GM19468 (cell line): ENCODE measurements at regions not wholly inside any gene's neighbourhood (a gene's known extent, or its start where the extent isn't known, plus 50 kb on each side); places are given as distances from the start of the nearest gene placed in this dataset.

Source experiments
- ATAC-seq: cut with Tn5 transposase; IDR thresholded peaks from one replicate; pipeline ENCODE4 v1.9.1; 2021; ENCODE audit warnings: mild to moderate bottlenecking, moderate library complexity, moderate number of reproducible peaks; ENCODE audit not compliant: unreplicated experiment; ENCODE audit errors: extremely low read depth

DNA sequence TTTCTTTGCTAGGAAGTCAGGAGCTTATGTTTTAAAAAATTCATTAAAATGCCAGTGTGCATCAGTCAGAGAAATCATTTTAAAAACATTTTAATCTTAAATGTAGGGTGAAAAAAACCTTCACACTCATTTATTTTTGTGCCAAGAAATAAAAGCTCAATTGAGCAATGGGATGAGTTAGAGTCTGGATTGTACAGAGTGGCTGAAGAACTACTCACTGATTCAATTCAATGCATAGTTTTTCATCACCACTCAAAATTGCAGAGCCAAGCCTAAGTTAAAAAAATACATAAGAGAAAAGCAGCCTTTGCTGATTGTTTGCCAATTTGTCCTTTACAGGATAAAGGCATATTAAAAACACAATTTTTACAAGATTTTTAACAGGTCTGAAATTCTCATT lies 168.2 kb upstream of the DMRTA1 start:
- no peak for ATAC-seq

GRCh38 chr9:22279636-22280035 lies 167.0 kb upstream of the DMRTA1 start:
- ATAC-seq, result no peak

- no peak for ATAC-seq
Observed at GRCh38 chr9:22285066-22285465, 161.6 kb upstream of the DMRTA1 start.

- ATAC-seq, result no peak
Observed at GRCh38 chr9:22286661-22287060, 160.0 kb upstream of the DMRTA1 start.

GRCh38 chr9:22288661-22289060 lies 158.0 kb upstream of the DMRTA1 start:
- no peak for ATAC-seq

DNA sequence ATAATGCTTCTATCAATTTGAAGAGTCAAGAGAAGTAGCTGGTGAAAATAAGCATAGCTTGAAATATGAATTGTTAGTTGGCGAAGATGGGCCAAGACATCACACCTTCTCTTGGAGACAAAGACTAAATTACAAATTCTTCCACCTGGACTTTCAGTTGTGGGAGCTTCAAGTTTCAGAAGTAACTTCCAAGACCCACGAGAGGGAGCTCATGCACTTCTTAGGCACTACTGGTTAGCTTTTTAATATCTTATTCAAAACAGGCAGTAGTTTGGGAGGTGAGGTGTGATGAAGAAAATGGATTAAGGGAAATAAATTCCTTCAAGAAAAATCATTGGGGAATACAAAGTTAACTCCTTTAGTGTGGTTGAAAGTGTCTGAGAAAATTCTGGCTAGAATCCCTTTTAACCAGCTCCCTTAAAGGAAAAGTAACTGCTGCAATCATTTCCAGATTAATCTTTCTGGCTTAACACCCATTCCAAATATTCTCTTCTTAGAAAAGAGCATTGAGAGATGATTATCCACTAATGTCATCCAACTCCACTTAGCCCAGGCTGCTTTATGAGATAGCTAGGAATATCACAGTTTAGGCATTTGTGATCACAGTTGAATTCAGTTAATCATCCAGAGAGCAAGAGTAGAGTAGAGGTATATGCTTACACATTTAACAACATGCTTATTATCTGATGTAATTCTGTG lies 139.5 kb upstream of the DMRTA1 start:
- no peak for ATAC-seq

GRCh38 chr9:22308177-22308576 lies 138.4 kb upstream of the DMRTA1 start:
- ATAC-seq, result no peak

- no peak for ATAC-seq
Observed at GRCh38 chr9:22316645-22317044, 130.0 kb upstream of the DMRTA1 start.

DNA sequence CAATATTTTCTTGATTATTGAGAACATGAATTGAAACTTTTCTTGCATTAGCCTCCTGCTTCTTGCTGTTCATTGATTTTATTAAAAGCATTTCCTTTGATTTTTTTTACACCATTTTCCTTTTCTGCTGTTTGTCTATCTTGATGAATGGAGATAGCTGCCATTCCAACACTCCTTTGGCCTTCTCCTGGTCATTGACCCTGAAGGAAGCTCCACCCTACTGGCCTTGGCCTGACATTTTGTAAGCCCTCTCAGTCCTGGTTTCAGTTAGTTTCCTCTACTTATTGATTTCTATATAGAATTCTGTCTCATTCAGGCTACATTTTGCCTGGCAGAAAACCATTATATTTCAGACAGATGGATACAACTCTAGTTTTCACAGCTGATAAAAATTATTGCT lies 115.1 kb upstream of the DMRTA1 start:
- no peak for ATAC-seq

- no peak for ATAC-seq
Observed at GRCh38 chr9:22332202-22332601, 114.4 kb upstream of the DMRTA1 start.

GRCh38 chr9:22337261-22337660 lies 109.4 kb upstream of the DMRTA1 start:
- ATAC-seq, result no peak

- no peak for ATAC-seq
Observed at GRCh38 chr9:22342491-22343217, 104.0 kb upstream of the DMRTA1 start.

DNA sequence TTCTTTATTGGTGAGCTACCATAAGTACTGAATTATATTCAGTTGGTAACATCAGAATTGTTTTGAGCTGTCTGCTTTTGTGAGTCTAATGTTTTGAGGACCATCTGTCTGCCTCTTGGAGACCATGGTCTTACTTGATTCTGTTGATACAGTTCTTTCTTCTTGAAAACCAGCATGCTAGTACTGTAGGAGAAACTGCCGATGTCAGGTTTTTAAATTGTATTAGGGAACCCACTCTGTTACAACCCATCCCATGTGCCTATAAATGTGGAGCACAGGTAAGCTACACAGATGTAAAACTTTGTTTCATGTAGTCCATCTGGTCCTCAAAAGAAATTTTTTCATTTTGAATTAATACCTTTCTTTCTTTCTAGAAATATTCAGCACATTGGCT lies 103.4 kb upstream of the DMRTA1 start:
- no peak for ATAC-seq

DNA sequence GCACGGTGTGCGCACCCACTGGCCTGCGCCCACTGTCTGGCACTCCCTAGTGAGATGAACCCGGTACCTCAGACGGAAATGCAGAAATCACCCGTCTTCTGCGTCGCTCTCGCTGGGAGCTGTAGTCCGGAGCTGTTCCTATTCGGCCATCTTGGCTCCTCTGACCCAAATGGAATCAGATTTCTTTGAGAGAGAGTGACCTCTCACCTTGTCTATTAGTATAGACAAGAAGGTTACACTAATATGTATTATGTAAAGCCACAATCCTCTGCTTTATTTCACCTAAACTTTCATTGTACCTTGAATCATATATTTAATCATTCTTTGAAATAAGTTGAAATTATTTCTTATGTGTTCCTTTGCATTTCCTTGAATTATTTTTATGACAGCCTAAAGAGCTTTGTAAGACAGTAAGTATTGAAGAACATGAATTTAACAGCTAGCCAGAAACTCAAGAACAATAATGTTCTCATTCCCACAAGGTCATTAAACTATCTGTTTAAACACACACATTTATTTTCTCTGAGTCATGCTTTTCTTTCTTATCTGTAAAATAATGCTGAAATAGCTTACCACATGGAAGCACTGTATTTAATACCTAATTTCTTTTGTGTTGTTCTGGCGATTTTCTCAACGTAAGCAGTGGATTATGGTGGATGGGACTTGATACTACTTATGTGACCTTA lies 91.8 kb upstream of the DMRTA1 start:
- no peak for ATAC-seq

DNA sequence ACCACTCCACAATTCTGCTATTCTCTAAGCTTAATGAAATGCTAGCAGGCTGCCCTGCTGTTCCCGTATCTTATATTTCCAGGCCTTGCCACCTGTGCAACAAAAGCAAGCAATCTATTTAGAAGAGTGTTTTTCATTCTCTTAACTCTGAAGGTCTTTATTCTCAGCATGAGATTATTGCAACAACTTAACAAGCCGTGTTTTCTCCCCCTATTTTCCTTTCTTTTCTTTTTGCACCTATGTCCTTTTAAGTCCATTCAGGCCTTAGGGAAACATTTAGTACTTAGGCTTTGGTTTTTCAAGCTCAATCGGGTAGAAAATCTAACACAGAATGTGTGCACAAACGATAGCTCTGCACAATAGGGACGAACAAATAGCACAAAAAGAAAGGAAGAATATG lies 89.6 kb upstream of the DMRTA1 start:
- ATAC-seq, result no peak

DNA sequence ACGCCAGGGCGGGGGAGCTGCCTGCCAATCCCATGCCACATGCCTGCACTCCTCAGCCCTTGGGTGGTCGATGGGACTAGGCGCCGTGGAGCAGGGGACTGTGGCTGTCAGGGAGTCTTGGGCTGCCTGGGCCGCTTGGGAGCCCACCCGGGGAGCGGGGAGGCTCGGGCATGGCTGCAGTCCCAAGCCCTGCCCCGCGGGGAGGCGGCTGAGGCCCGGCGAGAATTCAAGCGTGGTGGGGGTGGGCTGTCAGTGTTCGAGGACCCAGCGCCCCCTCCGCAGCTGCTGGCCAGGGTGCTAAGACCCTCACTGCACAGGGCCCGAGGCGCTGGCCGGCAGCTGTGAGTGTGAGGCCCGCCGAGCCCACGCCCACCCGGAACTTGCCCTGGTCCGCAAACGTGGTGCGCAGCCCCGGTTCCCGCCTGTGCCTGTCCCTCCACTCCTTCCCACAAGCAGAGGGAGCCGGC lies 83.2 kb upstream of the DMRTA1 start:
- no peak for ATAC-seq

- ATAC-seq, result no peak
Observed at GRCh38 chr9:22373636-22374035, 73.0 kb upstream of the DMRTA1 start.

- ATAC-seq, result no peak
Observed at GRCh38 chr9:22374051-22374450, 72.6 kb upstream of the DMRTA1 start.

DNA sequence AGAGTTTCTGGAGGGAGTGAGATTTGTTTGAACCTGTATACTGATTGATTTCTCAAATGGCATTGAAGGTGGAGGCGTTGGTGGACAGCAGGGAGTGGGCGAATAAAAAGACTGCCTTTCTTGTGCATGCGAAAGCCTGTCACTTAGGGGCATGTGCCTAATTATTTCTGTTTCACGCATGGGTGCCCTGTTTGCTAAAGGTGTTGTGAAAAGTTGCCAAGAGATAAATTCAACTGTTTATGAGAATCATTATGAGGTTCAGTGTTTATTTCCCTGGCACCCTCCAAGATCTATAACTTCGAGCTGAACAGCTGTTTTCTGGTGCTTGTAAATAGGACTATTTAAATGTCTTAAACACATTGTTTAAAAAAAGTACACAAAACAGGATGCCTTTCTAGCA lies 67.4 kb upstream of the DMRTA1 start:
- no peak for ATAC-seq

GRCh38 chr9:22381170-22381569 lies 65.5 kb upstream of the DMRTA1 start:
- ATAC-seq, result no peak

- ATAC-seq, result no peak
Observed at GRCh38 chr9:22382331-22382730, 64.3 kb upstream of the DMRTA1 start.
